Retinal pigment epithelial cell (primary cell): ENCODE measurements at regions not wholly inside any gene's neighbourhood (a gene's known extent, or its start where the extent isn't known, plus 50 kb on each side); places are given as distances from the start of the nearest gene placed in this dataset.

Experiments used
- DNase-seq: peaks from one replicate; pipeline ENCODE4 v3.0.0-alpha.2; 2010; ENCODE audit warnings: low read depth
- H3K4me3 ChIP-seq: 2 replicates; pipeline ENCODE4 v1.5.1; 2011; ENCODE audit warnings: mild to moderate bottlenecking, low read length, control low read depth, moderate library complexity
- TF ChIP-seq, protein P1 (sequence below): conservative IDR thresholded peaks from 2 replicates; pipeline ENCODE4 v1.5.1; 2011; ENCODE audit warnings: low read depth, low read length, control low read depth, inconsistent platforms

DNA sequence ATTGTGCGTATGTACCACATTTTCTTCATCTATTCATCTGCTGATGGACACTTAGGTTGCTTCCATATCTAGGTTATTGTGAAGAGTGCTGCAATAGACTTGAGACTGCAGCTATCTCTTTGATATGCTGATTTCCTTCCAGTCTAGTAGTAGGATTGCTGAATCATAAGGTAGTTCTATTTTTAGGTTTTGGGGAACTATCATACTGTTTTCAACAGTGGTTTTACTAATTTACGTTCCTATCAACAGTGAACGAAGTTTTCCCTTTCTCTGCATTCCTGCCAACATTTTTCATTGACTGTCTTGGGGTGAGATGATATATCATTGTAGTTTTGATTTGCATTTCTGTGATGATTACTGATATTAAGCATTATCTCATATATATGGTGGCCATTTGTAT, 482.2 kb downstream of the SLC16A7 start:
- TF ChIP-seq, protein P1, sequence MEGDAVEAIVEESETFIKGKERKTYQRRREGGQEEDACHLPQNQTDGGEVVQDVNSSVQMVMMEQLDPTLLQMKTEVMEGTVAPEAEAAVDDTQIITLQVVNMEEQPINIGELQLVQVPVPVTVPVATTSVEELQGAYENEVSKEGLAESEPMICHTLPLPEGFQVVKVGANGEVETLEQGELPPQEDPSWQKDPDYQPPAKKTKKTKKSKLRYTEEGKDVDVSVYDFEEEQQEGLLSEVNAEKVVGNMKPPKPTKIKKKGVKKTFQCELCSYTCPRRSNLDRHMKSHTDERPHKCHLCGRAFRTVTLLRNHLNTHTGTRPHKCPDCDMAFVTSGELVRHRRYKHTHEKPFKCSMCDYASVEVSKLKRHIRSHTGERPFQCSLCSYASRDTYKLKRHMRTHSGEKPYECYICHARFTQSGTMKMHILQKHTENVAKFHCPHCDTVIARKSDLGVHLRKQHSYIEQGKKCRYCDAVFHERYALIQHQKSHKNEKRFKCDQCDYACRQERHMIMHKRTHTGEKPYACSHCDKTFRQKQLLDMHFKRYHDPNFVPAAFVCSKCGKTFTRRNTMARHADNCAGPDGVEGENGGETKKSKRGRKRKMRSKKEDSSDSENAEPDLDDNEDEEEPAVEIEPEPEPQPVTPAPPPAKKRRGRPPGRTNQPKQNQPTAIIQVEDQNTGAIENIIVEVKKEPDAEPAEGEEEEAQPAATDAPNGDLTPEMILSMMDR: no peak
- H3K4me3 ChIP-seq: no peak overlapping the region
- DNase-seq: no peak

DNA sequence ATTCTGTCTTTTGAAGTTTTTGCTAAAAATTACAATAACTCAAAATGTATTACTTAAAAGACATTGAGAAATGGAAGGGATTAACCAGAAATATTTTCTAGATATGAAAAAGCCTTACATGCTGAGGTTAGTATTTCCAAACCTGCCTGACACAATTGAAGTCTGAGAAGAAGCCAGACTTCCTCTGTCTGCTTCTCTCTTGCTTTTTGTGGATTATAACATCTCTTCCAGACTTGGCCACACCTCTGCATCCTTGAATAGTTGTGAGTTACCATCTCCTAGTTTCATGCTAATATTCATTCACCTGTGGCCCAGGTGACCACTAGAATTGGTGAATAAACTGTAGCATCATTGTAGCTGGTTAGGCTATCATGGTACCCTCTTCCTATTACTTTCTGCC, 497.6 kb downstream of the SLC16A7 start:
- H3K4me3 ChIP-seq: no peak overlapping the region

DNA sequence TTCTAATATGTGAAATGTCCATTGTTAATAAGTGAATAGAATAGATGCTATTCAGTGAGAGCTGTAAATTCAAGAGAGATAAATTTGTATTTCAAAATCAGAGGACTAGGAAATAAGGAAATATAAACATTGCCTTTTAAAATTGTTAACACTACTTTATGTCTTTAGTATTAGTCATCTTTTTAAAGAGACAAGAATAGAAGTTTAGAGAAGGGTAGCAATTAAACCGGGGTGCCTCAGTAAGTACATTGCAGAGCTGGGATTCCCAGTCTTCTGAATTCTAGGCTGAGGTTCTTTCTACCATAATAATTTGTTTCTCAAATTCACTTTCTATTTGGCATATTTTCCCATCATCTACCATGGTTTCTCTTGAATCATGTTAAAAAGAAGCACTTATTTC, 498.6 kb downstream of the SLC16A7 start:
- no peak overlapping the region for H3K4me3 ChIP-seq
- TF ChIP-seq, protein P1: no peak
- DNase-seq: no peak

More for the DNA sequence above, 497.6 kb downstream of the SLC16A7 start:
- TF ChIP-seq, protein P1: no peak
- DNase-seq: no peak

DNA sequence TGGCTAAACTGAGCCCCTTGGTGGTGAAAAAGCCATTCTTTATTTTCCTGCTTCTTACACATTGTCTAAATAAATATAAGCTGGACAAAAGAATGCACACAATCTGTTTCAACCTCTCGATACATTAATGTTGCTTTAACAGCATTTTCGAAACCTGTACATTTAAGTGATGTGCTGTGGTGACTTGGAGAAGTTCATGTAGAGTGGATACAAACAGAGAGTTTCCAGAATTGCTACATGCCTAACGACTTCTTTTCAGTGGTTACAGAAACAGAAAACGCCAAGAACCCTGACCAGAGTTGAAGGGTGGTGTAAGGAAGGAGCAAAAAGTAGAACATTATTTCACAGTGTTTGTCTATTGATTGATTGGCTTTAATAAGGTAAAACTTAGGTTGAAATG, 500.9 kb downstream of the SLC16A7 start:
- H3K4me3 ChIP-seq: no peak overlapping the region

DNA sequence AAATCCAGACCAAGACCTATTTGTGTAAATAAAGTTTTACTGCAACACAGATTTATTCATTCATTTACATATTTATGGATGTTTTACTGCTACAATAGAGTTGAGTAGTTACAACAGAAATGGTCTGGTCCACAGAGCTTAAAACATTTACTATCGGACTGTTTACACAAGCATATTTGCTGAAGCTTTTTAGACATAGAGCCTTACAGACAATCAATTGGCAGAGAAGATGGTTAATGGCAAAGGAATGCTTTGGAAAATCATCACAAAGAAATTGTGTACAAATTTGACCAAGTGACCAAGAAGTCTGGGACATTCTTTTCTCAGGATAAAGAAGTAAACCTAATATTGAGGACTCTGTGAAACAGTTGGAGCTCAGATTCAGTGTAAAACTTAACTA, 504.3 kb downstream of the SLC16A7 start:
- no peak overlapping the region for H3K4me3 ChIP-seq
- TF ChIP-seq, protein P1: no peak
- no peak for DNase-seq

More for the DNA sequence above, 500.9 kb downstream of the SLC16A7 start:
- DNase-seq: no peak
- TF ChIP-seq, protein P1: no peak

DNA sequence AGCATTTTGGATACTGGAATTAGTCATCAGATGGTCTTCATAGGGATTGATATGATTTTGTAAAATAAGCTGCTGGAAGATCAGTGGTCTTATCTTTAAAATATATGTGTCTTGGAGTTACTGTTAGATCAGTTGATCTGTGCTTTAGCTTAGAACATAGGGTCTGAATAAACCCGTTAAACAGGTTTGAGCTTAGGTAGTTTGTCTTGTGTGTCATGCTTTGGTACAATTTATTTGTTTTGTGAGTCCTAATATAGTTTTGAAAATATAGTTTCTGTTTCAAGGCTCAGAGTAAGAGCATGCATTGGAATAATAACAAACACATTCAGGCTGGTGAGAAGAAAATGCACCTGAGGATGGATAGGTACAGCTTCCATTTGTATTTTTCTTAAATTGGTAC, 505.0 kb downstream of the SLC16A7 start:
- DNase-seq: no peak

DNA sequence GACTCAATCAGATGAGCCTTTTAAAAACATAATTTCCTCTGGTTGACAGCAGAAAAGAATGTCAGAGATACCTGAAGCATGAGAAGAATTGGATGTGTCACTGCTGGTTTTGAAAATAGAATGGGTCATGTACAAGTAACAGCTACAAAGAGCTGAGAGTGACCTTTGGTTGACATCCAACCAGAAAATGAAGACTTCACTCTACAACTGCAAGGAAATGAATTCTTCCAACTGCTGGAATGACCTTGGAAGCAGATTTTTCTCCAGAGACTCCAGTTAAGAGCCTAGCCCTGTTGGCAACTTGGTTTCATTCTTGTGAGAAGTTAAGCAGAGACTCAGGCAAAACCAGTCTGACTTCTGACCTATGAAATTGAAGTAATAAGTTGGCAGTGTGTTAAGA, 505.9 kb downstream of the SLC16A7 start:
- peak; percentile 34 for DNase-seq
- TF ChIP-seq, protein P1: no peak
- no peak overlapping the region for H3K4me3 ChIP-seq

More for the DNA sequence above, 505.0 kb downstream of the SLC16A7 start:
- TF ChIP-seq, protein P1: no peak
- H3K4me3 ChIP-seq: no peak overlapping the region
